ENCODE measurements at regions not wholly inside any gene's neighbourhood (a gene's known extent, or its start where the extent isn't known, plus 50 kb on each side); places are given as distances from the start of the nearest gene placed in this dataset.

DNA sequence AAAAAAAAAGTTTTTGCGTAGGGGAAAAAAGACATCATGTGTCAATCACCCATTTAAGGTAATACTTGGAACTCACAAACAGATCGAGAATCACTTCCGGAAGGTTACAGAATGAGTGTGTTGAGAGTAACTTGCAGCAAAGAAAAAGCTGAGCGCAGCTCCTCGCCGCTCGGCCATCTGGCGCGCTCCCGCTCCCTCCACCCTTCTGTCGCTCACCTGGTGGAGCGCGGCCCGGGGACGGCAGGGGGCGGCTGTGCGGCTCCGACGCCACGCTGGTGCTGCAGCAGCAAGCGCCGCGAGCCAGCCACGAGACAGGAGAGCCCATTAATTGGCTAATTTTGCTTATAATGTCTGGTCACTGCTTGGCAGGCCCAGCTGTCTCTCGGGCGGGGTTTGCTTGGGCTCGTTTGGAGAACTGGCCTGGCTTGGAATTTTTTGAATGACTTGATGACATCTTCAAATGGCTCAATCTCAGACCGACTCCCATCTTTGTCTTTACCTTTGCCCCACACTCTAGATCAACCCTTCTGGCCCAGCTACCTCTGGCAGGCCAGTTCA lies 601.8 kb downstream of the CCDC171 start:
- peak in 1 of 2 experiments; percentile 20 for DNase-seq (ENCODE audit: low read depth in 2 of 2)

DNA sequence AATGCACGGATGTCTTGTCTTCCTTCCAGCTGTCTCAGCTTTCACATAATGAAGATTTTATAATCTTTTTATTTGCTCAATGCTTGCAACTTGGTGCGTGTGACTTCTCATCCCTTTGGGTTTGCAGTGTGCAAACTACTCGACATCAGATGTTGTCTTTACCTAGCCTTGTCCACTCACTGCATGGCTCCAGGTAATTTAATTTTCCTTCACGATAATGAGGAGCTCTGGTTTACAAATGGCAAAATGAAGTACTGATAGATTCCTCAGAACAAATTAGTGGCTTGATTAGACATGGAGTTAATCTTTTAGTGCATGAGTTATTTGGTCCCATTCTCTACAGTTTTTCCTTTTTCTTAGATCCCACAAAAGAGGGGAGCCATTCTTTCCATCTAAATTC lies 603.0 kb downstream of the CCDC171 start:
- no peak for DNase-seq (ENCODE audit: low read depth in 2 of 2)

DNA sequence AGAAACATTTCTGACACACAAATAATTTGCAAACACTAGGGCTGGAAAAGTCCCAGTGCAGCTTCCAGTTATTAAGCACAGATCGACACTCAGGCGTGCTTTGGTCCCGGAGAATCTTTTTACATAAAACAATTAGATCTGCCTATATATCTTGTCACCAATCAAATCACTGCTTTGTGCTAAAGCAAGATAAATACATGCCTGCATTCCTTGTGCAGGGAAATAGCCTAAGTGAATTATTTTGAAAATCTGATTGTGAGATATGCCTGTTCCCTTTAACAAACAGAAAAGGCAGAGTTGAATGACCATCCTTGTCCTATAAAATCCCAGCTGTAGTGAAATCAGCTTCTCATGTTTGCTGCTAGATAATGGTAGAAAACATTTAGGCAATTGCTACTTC lies 604.4 kb downstream of the CCDC171 start:
- no peak for DNase-seq (ENCODE audit: low read depth in 2 of 2)

DNA sequence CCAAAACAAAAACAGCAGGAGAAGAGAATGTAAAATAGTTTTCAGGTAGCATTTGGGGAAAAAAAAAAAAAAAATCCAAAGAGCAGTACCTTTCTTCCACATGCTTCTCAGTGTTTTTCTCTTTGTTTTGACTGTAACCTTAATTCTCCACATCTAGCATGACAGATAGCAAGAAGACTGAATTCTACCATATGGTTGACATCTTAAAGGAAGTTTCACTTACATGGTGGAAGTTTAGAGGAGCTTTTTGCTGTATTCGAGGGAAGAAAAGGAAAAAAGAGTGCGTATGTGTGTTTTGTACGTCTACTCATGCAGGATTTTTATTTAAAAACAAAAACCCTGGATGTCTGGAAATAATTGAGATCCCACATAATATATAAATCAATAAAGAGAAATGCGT lies 604.8 kb downstream of the CCDC171 start:
- DNase-seq (ENCODE audit: low read depth in 2 of 2): no peak

DNA sequence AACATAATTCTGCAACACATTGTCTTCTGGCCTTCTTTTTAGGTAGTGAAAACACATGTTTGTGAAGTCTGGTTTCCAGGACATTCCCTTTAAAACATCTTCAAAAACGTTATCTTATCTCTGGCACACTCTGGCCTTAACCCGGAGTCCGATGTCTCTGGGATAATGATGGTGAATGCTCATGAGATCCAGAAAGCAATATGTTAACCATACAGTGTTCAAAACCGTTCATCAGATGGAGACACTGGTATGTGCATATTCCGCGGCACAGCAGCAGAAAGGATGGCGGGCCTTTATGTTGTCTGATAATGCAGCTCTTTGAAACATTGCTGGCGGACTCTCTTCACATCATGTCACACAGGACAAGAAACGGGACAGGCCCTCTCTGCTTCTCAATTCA lies 605.2 kb downstream of the CCDC171 start:
- no peak for DNase-seq (ENCODE audit: low read depth in 2 of 2)

DNA sequence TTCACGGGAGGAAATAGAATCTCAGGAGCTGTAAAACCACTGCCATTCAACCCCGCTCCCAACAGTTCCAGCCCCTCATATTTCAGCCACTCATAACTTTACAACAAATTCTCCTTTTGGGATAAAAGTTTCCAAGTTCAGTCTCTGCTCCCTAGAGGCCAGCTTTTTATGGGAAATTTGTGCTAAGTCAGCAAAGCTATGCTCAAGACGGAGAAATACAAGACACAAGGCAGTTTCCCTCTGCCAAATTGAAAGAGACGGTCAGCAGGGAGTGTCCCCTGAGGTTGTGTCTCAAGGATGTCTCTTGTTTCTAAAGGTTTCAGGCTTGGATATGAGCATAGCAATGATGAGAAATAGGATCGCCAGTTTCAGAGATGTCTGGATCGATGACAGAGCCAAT lies 608.6 kb downstream of the CCDC171 start:
- no peak for DNase-seq (ENCODE audit: low read depth in 2 of 2)

DNA sequence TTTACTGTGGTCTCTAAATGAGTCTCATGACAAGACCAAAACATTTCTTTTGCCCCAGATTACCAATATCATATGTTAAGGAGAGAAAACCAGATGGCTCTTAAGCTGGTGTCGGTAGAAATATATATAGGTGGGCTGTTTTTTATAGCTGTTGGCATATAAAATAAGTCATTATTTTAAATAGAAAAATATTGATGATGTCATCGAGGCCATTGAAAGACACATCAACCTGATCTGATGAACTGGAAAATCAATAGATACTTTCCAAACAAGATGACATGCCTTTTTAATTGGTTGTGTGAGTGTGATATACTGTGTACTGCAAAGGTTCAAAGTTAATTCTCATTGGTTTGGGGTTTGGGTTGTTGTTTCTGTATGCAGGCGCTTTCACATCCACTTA lies 617.3 kb downstream of the CCDC171 start:
- DNase-seq (ENCODE audit: low read depth in 2 of 2): no peak

DNA sequence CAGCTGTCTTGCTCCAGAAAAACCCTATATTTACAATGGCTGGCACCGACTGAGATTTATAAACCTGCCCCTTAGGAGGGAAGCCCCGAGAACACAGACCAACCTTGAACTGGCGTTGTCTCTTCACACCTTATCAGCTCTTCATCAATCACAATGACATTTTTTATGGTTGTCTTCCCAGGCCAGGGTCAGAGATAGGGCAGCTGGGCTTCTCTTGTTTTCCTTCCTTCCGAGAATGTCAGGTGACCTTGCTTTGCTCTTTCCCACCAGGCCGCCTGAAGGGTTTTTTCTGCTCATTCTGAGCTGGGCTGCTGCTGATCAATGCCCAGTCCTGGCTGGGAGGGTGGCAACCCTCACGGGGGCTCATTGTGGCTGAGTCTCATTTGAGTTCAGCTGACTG lies 619.1 kb downstream of the CCDC171 start:
- DNase-seq (ENCODE audit: low read depth in 2 of 2): no peak

DNA sequence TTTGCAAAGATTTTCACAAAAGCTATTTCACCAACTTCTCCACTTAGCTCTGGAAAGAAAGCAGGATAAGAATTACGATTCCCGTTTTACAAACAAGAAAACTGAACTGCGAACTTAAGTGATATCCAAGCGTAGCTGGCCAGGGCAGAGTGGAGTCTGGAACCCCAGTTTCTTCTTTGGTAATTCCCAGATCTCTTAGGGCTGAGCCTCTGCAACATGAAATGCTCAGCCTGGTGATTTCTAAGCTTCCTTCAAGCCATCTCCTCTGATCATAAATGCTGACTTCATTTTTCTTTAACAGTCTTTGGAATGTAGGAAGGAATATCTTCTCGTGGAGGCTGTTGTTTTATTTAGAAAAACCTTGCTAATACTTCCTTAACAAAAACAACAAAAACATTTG lies 620.0 kb downstream of the CCDC171 start:
- DNase-seq (ENCODE audit: low read depth in 2 of 2): no peak

DNA sequence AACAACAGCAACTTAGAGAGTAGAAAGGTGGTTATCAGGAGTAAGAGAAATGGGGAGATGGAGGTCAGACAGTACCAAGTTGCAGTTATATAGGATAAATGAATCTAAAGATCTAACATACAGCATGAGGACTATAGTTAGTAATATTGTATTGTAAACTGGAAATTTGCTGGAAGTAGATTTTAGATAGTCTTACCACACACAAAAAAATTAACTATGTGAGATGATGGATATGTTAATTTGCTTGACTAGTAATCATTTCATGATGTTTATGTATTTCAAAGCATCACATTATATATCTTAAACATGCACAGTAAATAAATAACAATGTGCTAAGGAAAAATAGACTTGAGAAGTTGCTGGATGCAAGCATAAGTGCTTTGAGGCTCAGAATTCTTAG lies 622.1 kb downstream of the CCDC171 start:
- DNase-seq (ENCODE audit: low read depth in 2 of 2): no peak

DNA sequence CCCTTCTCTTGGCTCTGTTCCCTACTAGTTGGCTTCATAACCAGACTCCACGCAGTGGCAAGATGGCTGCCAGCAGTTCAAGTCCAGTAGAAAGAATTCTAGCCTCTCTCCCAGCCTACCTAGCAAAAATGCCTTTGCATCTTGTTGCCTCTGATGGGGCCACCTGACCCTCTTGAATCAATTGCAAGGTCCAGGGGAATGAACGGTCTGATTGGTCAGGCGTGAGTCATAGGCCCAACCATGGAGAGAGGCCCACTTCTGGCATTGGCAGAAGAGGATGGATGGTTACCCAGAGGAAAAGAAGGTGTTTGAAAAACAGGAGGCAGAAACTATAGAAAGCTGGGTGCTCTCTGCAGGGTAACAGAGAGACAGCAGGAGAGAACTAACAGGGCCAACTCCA lies 622.6 kb downstream of the CCDC171 start:
- DNase-seq (ENCODE audit: low read depth in 2 of 2): no peak

DNA sequence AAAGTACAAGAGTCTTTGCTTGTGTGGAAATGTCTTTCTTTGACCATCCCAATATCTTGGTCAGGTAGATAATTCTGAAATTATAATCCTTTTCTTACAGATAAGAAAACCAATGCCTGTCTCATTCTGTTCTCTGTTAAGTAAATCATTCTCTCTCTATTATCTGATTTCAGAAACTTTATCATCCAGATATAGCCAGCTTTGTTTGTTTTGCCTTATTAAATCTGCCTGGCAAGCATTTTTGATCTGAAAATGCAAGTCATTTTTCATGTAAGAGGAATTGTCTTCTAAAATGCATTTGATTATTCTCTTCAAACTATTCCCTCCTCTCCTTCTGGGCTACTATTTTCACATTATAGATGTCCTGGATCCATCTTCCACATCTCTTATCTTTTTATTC lies 625.5 kb downstream of the CCDC171 start:
- no peak for DNase-seq (ENCODE audit: low read depth in 2 of 2)

DNA sequence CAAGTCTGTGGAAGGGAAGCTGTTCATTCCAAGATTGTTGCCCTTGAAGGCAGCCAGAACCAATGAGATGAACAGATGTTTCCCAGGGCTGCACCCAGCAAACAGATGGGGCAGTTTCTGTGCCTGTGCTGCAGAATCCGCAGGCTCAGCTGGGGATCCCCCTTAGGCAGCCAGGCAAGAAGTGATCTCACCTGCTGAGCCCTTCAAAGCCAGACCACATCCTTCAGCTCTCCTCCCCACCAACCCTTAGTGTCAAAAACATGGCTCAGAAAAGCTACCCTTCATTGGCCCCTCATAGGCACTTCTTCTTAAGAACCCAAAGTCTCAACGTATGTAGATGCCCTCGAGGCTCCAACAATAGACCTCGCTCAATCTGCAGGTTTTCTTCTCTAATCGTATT lies 626.7 kb downstream of the CCDC171 start:
- no peak for DNase-seq (ENCODE audit: low read depth in 2 of 2)

DNA sequence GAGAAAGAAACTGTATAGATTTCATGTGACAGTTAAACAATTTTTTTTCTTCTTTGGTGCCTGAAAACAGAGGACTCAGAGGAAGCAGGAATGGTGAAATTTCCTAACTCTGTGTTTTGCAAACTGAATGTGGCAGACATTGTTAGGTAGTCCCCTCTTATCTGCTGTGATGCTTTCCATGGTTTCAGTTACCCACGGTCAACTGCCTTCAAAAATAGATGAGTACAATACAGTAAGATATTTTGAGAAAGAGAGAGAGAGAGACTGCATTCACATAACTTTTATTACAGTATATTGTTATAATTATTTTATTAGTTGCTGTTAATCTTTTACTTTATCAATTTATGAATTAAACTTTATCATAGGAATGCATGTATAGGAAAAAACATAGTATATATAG lies 627.2 kb downstream of the CCDC171 start:
- no peak for DNase-seq (ENCODE audit: low read depth in 2 of 2)

DNA sequence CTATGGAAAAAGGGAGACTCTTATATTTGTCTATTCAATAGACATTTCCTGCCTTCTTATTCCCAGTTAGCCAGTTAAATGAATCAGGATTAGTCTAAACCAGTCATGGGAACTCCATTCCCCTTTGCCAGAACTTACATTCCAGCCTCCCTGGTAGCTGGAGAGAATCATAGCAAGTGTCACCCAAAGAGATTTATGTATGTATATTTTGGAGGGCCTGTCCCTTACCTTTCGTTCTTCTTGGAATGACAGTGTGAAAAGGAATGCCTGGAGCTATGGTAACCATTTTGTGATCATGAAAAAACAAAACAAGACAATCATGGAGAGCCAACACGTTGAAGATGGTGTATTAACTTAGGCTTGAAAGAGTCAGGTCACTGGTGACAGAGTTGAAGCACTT lies 627.7 kb downstream of the CCDC171 start:
- DNase-seq (ENCODE audit: low read depth in 2 of 2): no peak

DNA sequence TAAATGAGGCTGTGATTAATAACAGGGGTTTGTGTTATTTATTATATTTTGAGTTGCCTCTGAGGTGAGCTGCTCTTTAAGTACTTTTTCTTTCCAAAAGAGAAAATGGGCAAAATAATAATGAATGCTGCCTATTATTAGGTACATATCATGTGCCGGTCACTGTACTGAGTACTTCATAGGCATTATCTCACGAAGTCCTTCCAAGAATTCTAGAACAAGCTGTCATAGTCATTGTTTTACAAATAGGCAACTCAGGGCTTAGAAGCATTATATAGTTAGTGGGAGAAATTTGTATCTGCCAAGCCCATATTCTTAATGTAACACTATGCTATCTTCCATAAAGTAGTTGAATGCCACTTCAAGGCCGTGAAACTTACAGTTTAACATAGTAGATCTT lies 628.7 kb downstream of the CCDC171 start:
- DNase-seq (ENCODE audit: low read depth in 2 of 2): no peak

DNA sequence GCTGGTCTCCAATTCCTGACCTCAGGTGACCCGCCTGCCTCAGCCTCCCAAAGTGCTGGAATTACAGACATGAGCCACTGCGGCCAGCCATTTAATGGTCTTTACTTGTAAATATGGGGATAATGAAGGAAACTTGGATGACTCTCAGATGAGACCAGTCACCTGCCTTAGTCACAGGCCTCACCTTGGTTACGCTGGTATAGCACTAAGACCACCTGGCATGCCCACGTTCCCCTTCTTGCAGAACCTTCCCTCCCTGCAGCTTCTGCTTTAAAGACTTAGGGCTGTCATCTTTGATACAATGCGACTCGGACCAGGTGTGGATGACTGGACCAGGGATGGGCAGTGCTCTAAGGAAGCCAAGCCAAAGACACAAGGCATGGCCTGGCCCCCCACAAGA lies 629.9 kb downstream of the CCDC171 start:
- DNase-seq (ENCODE audit: low read depth in 2 of 2): no peak

DNA sequence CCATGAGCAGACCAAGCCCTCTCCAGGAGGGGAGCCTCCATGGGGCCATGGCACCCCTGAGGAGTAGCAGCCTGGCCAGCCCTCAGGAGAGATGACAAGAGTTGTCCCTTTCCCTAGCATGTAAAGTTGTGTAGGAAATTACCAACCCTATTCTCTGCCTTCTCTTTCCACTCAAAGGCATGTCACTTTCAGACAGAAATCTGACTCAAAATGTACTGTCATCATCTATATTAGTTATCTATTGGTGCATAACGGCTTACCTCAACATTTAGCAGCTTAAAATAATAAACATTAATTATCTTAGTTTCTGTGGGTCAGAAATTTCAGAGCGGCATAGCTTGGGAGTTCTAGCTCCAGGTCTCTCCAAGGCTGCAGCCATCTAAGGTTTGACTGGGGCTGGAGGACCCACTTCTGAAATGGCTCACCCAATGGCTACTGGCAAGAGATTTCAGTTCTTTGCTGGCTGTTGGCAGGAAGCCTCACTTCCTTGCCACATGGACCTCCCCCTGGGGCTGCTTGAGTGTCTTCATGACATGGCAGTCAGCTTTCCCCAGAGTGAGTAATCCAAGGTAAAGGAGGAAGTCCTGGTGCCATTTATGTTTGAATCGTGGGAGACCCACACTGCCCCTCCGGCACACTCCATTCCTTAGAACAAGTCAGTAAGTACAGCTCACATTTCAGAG lies 632.3 kb downstream of the CCDC171 start:
- no peak for DNase-seq (ENCODE audit: low read depth in 2 of 2)

DNA sequence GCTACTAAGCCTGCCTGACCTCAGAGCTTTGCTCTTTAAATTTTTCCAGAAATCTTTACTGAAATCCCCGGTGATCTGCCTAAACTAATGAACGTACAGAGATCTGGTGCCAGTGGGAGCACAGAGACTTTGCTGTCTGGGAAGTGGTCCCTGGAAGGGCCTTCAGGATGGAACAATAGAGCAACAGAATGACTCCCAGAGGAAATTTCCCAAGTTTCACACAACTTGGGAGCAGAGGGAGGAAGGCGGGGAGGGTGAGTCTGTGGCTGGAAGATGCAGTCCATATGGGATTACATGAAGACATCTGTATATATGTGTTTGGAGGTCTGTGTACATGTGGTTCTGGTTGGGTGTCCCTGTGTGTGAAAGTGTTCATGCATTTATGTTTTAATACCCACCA lies 638.3 kb downstream of the CCDC171 start:
- no peak for DNase-seq (ENCODE audit: low read depth in 2 of 2)

DNA sequence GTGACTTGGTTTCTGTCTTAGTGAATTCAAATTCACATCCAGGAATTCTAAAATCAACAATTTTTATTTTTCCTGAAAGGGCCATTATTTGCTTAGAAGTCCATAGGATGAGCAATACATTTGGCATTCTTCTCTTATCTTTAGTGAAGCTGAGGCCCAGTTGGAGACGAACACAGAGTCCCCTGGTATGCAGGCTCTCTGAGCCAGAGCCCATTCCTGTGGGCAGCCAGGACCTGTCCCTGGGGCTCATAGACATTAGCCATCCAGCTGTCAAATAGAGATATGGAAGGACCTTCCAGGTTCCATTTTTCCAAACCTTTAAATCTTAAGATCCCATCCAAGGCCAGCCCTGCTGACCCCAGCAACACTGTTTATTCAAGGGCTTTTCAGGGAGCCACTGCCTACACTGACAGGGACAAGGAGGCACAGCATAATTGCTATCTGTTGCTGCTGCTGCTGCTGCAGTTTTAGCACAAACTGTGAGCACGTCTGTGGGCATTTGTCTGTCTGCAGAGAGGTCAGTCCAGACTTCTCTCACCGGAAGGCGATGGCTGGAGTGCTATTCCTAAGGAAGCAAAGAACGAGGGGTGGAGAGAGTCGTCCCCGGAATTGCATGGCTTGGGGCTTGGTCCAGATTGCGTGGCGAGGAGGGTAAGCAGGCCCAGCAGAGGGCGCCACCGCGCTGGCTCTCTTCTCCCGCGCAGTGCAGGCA lies 639.0 kb downstream of the CCDC171 start:
- peak in 1 of 2 experiments; percentile 26 for DNase-seq (ENCODE audit: low read depth in 2 of 2)

DNA sequence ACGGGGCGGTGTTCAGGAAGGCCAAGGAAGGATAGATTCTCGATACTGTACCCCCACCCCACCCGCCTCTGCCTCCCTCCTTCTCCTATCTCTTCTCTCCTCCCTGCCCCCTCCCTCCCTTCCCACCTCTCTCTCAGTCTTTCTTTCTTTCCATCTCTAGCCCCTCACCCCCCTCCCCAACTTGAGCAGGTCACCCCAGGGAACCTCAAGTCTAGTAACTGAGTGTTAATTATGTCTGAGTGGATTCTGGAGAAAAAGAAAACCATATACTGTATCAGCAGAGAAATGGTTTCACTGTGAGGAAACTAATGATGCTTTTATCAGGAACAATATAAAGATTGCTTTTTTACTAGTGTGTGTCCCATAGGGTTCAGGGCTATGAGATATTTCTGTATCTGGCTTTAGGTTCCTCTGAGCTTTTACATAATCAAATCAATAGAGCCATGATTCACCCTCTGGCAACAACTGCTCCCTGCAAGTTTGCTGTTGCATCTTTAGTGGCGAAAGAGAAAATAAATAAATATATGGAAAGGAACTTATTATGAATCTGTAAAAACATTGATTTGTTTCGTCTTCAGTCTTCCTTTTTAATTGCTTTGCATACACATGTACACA lies 639.7 kb downstream of the CCDC171 start:
- DNase-seq (ENCODE audit: low read depth in 2 of 2): no peak

DNA sequence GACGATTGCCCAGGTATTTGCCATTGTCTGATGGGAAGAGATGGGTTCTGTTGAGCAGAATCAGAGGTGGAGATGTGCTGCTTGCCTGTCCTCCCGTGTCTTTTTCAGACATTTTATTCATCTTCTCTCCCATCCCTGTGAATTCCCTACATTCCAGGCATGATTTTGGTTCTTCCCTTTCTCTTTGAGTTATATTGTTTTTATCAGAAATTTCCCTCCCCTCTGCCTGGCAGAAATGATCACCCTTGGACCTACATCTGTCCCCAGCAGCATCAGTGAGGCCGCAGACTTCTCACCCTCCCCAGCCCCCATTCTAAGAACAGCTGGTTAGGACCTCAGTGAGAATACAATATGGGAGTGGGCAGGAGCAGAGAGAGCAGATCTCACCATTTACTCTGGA lies 640.2 kb downstream of the CCDC171 start:
- DNase-seq (ENCODE audit: low read depth in 2 of 2): no peak

DNA sequence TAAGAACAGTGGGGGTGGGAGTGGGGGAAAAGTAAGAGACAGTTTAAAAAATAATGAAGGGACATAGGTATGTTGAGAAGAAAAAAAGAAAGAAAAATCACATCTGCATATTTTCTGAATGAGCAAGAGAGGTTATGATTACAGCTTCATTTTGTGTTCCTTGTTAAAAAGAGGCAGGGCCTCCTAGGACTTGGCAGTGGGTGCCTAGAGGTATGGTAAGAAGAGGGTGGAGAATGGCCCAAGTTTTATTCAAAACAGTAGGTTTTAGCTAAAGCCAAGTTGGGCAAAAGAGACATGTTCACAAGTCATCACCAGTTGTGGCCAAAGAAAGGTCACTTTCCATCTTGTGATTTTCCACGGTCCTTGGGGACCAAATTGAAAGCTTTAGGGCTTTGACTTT lies 643.4 kb downstream of the CCDC171 start:
- DNase-seq (ENCODE audit: low read depth in 2 of 2): no peak

Data from stimulated activated CD4-positive, alpha-beta T cell treated with anti-CD3 and anti-CD28 coated beads, Interleukin-12 subunit alpha, Interleukin-12 subunit beta, amount 100 ng/mL, for 24 hours (primary cell).